ENCODE measurements at regions not wholly inside any gene's neighbourhood (a gene's known extent, or its start where the extent isn't known, plus 50 kb on each side); places are given as distances from the start of the nearest gene placed in this dataset.

DNA sequence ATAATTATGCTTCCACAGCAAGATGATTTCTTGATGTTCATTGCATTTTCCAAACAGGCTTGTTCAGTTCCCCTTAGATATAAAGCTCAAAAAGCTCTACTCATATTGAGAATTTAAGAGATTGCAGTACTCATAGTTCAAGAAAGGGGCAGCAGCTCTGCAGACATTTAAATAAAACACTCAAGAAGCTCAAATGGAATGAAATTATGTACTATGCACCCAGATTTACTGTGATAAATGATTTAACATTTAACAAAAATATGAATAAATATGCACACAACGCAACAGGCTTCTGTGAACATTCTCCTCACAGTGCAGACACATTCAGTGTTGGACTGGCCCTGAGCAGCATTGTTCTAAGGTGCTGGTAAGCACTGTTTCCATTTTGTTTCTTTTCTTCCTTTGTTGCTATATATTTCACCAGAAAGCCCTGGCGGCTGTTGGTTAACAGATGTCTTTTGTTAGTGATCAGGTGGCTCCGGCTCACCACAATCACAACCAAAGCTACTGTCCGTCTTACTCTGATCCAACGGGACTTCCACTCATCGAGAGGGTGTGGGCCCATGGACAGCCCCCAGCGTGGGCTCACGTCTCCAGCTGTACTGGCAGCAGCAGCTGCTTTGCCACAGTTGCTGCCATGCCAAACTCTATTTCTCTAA lies 1440.3 kb downstream of the NCAM2 start:
- Histone ChIP-seq H3K9ac (ENCODE audit: low read length) (no peak overlapping the region), H3K79me2 (ENCODE audit: low read length) (no peaks in the 10 kb centered on the region), H3K9me2 (replicated peaks; ENCODE audit: insufficient read depth, low read length) (no peaks in the 10 kb centered on the region), H3K27ac (ENCODE audit: low read length) (no peak overlapping the region), H3K27me3 (ENCODE audit: low read length) (no peaks in the 10 kb centered on the region), H3K4me1 (ENCODE audit: low read length) (no peaks in the 10 kb centered on the region), H4K20me1 (ENCODE audit: insufficient read depth, low read depth, low read length) (no peaks in the 10 kb centered on the region), H3K9me3 (ENCODE audit: low read length) (peaks cover 30% of the 10 kb centered on the region), H2AFZ (ENCODE audit: low read length) (no peak overlapping the region), H3K4me3 (ENCODE audit: low read length) (no peak overlapping the region), H3K36me3 (ENCODE audit: insufficient read depth, low read length) (no peaks in the 10 kb centered on the region), H3K4me2 (ENCODE audit: low read depth, low read length, poor library complexity, severe bottlenecking) (no peak overlapping the region)
- no peak for DNase-seq

DNA sequence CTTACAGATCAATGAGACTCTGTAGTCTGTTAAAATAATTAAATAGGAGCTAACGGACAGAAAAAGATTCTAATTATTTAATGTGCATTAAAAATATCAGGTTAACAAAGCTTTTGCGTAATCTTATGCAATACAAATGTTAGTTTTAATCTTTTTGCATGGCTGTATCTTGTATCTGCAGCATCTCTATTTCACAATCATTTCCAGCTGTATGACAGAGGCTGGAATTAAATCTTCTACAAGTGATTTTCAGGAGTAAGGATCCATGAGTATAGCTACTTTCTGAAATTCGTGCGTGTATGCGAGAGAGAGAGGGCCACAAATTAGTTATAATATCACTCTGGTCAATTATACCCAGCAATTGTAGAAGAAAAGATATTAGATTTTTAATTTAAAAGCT lies 1446.8 kb downstream of the NCAM2 start:
- no peak overlapping the region for H3K4me3 ChIP-seq (ENCODE audit: low read length)
- peaks cover 23% of the 10 kb centered on the region for H3K9me3 ChIP-seq (ENCODE audit: low read length)
- no peak for DNase-seq
- no peaks in the 10 kb centered on the region for H4K20me1 ChIP-seq (ENCODE audit: insufficient read depth, low read depth, low read length)
- no peak overlapping the region for H2AFZ ChIP-seq (ENCODE audit: low read length)
- H3K36me3 ChIP-seq (ENCODE audit: insufficient read depth, low read length), result no peaks in the 10 kb centered on the region
- no peaks in the 10 kb centered on the region for H3K27me3 ChIP-seq (ENCODE audit: low read length)
- no peaks in the 10 kb centered on the region for H3K4me1 ChIP-seq (ENCODE audit: low read length)
- H3K9me2 ChIP-seq (replicated peaks; ENCODE audit: insufficient read depth, low read length), result no peaks in the 10 kb centered on the region
- H3K79me2 ChIP-seq (ENCODE audit: low read length), result no peaks in the 10 kb centered on the region
- no peak overlapping the region for H3K9ac ChIP-seq (ENCODE audit: low read length)
- no peak overlapping the region for H3K4me2 ChIP-seq (ENCODE audit: low read depth, low read length, poor library complexity, severe bottlenecking)
- H3K27ac ChIP-seq (ENCODE audit: low read length), result no peak overlapping the region

DNA sequence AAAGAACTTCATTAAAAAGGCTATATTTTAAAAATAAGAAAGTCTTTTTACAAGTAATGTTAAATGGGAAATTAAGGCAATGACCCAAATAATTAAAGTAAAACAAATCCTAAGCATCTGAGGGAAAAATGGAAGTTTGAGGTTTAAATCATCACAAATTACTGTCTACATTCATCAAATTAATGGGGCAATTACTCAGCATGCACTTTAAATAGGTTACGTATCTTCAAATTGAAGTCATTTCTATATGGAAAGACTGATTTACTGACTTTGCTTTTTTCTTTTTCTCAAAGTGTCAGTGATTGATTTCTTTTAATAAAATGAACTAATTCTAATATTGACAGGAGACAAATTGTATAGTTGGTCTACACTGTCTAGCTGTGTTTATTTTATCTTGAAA lies 1452.3 kb downstream of the NCAM2 start:
- Histone ChIP-seq H3K4me1 (ENCODE audit: low read length) (no peaks in the 10 kb centered on the region), H3K27ac (ENCODE audit: low read length) (no peak overlapping the region), H3K4me2 (ENCODE audit: low read depth, low read length, poor library complexity, severe bottlenecking) (no peak overlapping the region), H3K79me2 (ENCODE audit: low read length) (no peaks in the 10 kb centered on the region), H4K20me1 (ENCODE audit: insufficient read depth, low read depth, low read length) (no peaks in the 10 kb centered on the region), H3K9me3 (ENCODE audit: low read length) (peaks cover 38% of the 10 kb centered on the region), H3K4me3 (ENCODE audit: low read length) (no peak overlapping the region), H3K9ac (ENCODE audit: low read length) (no peak overlapping the region), H3K36me3 (ENCODE audit: insufficient read depth, low read length) (no peaks in the 10 kb centered on the region), H3K9me2 (replicated peaks; ENCODE audit: insufficient read depth, low read length) (no peaks in the 10 kb centered on the region), H2AFZ (ENCODE audit: low read length) (no peak overlapping the region), H3K27me3 (ENCODE audit: low read length) (no peaks in the 10 kb centered on the region)
- no peak for DNase-seq

DNA sequence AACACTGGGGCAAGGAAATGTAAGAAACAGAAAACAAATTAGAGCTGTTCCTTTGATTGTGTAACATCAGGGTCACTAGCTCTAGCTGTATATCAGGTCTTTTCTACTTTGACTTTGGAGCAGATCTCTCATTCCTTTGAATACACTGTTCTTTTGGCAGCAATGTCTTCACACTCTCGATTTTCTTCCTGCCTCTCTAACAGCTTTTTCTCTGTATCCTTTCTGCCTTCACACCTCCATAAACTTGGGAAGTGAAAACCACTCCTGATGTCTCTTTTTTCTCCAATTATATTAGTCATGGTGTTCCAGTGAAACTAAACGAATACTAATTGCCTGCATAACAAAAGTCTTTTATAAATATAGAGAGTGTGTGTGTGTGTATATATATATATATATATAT lies 1458.0 kb downstream of the NCAM2 start:
- H4K20me1 ChIP-seq (ENCODE audit: insufficient read depth, low read depth, low read length), result no peaks in the 10 kb centered on the region
- no peak overlapping the region for H3K9ac ChIP-seq (ENCODE audit: low read length)
- no peak overlapping the region for H3K27ac ChIP-seq (ENCODE audit: low read length)
- no peaks in the 10 kb centered on the region for H3K9me2 ChIP-seq (replicated peaks; ENCODE audit: insufficient read depth, low read length)
- H2AFZ ChIP-seq (ENCODE audit: low read length), result no peak overlapping the region
- H3K79me2 ChIP-seq (ENCODE audit: low read length), result no peaks in the 10 kb centered on the region
- no peaks in the 10 kb centered on the region for H3K36me3 ChIP-seq (ENCODE audit: insufficient read depth, low read length)
- H3K9me3 ChIP-seq (ENCODE audit: low read length), result peaks cover 56% of the 10 kb centered on the region
- H3K4me3 ChIP-seq (ENCODE audit: low read length), result no peak overlapping the region
- no peaks in the 10 kb centered on the region for H3K4me1 ChIP-seq (ENCODE audit: low read length)
- no peak overlapping the region for H3K4me2 ChIP-seq (ENCODE audit: low read depth, low read length, poor library complexity, severe bottlenecking)
- no peak for DNase-seq
- no peaks in the 10 kb centered on the region for H3K27me3 ChIP-seq (ENCODE audit: low read length)

DNA sequence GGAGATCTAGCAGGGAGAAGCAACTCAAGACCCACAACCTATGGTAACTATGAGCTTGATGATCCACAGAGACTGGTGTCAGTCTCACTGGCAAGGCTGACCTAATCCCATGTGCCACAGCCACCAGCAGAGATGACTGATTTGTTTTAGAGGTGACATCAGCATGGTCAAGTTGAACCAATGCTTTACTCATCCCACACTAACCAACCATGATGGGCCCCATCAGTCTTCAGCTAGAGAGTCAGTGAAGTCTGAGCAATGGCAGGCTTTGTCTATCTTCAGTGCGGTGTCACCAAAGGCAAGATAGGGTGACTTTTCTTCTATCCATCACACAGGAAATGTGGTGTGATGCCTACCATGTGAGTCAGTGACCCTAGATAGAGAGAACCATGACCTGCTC lies 1470.7 kb downstream of the NCAM2 start:
- H3K9ac ChIP-seq (ENCODE audit: low read length), result no peak overlapping the region
- H3K79me2 ChIP-seq (ENCODE audit: low read length), result no peaks in the 10 kb centered on the region
- no peaks in the 10 kb centered on the region for H4K20me1 ChIP-seq (ENCODE audit: insufficient read depth, low read depth, low read length)
- no peaks in the 10 kb centered on the region for H3K27me3 ChIP-seq (ENCODE audit: low read length)
- no peak overlapping the region for H2AFZ ChIP-seq (ENCODE audit: low read length)
- DNase-seq, result no peak
- peaks cover 55% of the 10 kb centered on the region for H3K9me3 ChIP-seq (ENCODE audit: low read length)
- no peak overlapping the region for H3K4me2 ChIP-seq (ENCODE audit: low read depth, low read length, poor library complexity, severe bottlenecking)
- H3K36me3 ChIP-seq (ENCODE audit: insufficient read depth, low read length), result no peaks in the 10 kb centered on the region
- no peaks in the 10 kb centered on the region for H3K4me1 ChIP-seq (ENCODE audit: low read length)
- no peaks in the 10 kb centered on the region for H3K9me2 ChIP-seq (replicated peaks; ENCODE audit: insufficient read depth, low read length)
- H3K27ac ChIP-seq (ENCODE audit: low read length), result no peak overlapping the region
- H3K4me3 ChIP-seq (ENCODE audit: low read length), result no peak overlapping the region

DNA sequence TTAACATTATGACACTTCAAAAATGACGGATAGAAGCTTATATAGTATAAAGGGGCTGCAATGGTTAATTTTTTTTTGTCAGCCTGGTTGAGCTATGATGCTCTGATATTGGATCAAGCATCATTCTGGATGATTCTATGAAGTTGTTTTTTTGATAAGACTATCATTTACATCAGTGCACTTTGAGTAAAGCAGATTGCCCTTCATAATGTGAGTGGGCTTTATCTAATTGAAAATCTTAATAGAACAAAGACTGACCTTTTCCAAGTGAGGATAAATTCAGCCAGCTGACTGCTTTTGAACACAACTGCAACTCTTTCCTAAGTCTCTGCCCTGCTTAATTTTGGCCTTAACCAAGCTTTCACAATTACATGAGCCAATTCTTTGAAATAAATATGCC lies 1476.2 kb downstream of the NCAM2 start:
- H3K36me3 ChIP-seq (ENCODE audit: insufficient read depth, low read length), result no peaks in the 10 kb centered on the region
- H3K9me2 ChIP-seq (replicated peaks; ENCODE audit: insufficient read depth, low read length), result no peaks in the 10 kb centered on the region
- H3K9me3 ChIP-seq (ENCODE audit: low read length), result peaks cover 53% of the 10 kb centered on the region
- H3K4me3 ChIP-seq (ENCODE audit: low read length), result no peak overlapping the region
- H3K4me1 ChIP-seq (ENCODE audit: low read length), result no peaks in the 10 kb centered on the region
- H4K20me1 ChIP-seq (ENCODE audit: insufficient read depth, low read depth, low read length), result no peaks in the 10 kb centered on the region
- H2AFZ ChIP-seq (ENCODE audit: low read length), result no peak overlapping the region
- H3K27me3 ChIP-seq (ENCODE audit: low read length), result no peaks in the 10 kb centered on the region
- H3K9ac ChIP-seq (ENCODE audit: low read length), result no peak overlapping the region
- no peak overlapping the region for H3K27ac ChIP-seq (ENCODE audit: low read length)
- no peak for DNase-seq
- no peak overlapping the region for H3K4me2 ChIP-seq (ENCODE audit: low read depth, low read length, poor library complexity, severe bottlenecking)
- H3K79me2 ChIP-seq (ENCODE audit: low read length), result no peaks in the 10 kb centered on the region

DNA sequence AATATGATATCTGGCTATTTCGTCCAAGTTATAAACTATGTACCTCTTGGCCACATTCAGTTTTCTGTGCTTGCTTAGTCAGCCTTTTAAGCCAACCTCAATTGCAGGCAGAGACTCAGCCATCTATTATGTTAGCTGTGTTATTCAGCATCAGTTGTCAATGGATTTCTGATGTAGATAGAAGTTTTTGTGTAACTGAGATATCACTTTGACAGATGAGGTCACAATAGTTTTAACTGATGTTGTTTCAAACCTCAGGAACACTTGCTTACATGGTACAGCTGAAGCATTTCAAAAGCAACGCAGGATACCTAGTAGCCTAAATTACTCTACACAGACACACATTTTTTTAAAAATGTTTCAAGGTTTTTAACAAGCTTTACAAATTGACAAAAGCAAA lies 1478.0 kb downstream of the NCAM2 start:
- Histone ChIP-seq H3K4me1 (ENCODE audit: low read length) (no peaks in the 10 kb centered on the region), H3K27ac (ENCODE audit: low read length) (no peak overlapping the region), H2AFZ (ENCODE audit: low read length) (no peak overlapping the region), H3K4me2 (ENCODE audit: low read depth, low read length, poor library complexity, severe bottlenecking) (no peak overlapping the region), H3K4me3 (ENCODE audit: low read length) (no peak overlapping the region), H3K9me2 (replicated peaks; ENCODE audit: insufficient read depth, low read length) (no peaks in the 10 kb centered on the region), H3K36me3 (ENCODE audit: insufficient read depth, low read length) (no peaks in the 10 kb centered on the region), H4K20me1 (ENCODE audit: insufficient read depth, low read depth, low read length) (no peaks in the 10 kb centered on the region), H3K9ac (ENCODE audit: low read length) (no peak overlapping the region), H3K79me2 (ENCODE audit: low read length) (no peaks in the 10 kb centered on the region), H3K9me3 (ENCODE audit: low read length) (peaks cover 54% of the 10 kb centered on the region), H3K27me3 (ENCODE audit: low read length) (no peaks in the 10 kb centered on the region)
- no peak for DNase-seq

DNA sequence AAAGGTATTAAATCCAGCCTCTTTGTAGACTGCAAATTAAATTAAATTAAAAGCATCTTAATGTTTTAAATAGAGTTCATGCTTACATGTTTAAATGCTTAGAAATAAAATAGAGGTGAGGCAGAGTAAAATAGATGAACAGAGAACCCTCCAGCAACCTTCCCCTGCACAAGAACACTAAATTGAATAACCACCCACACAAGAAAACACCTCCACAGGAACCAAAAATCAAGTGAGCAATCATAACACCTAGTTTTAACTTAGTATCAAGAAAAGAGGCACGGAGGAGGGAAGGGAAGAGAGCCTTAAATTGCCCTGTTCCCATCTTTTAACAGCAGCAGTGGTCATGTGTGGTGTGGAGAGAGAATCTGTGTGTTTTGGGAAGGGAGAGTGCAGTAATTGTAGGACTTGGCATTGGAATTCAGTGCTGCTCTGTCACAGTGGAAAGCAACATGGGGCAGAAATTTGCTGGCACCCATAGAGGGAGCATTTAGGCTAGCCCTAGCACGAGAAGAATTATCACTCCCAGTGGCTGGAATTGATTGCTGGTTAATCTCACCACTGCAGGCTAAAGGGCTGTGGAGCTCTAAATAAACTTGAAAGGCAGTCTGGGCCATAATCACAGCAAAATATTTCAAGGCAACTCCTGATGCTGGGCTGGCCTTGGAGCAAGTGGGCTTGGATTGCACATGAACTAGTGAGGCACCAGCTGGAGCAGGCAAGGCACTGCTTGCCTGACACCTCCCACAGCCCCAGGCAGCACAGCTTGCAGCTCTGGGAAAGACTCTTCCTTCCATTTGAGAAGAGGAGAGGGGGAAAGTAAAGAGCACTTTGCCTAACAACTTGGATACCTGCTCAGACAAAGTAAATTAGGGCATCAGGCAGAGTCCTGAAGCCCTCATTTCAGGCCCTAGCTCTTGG lies 1478.8 kb downstream of the NCAM2 start:
- no peak overlapping the region for H3K4me2 ChIP-seq (ENCODE audit: low read depth, low read length, poor library complexity, severe bottlenecking)
- no peak overlapping the region for H2AFZ ChIP-seq (ENCODE audit: low read length)
- no peak overlapping the region for H3K27ac ChIP-seq (ENCODE audit: low read length)
- DNase-seq, result no peak
- no peak overlapping the region for H3K9ac ChIP-seq (ENCODE audit: low read length)
- no peaks in the 10 kb centered on the region for H3K4me1 ChIP-seq (ENCODE audit: low read length)
- no peaks in the 10 kb centered on the region for H3K36me3 ChIP-seq (ENCODE audit: insufficient read depth, low read length)
- no peak overlapping the region for H3K4me3 ChIP-seq (ENCODE audit: low read length)
- H3K9me2 ChIP-seq (replicated peaks; ENCODE audit: insufficient read depth, low read length), result no peaks in the 10 kb centered on the region
- no peaks in the 10 kb centered on the region for H3K79me2 ChIP-seq (ENCODE audit: low read length)
- no peaks in the 10 kb centered on the region for H3K27me3 ChIP-seq (ENCODE audit: low read length)
- no peaks in the 10 kb centered on the region for H4K20me1 ChIP-seq (ENCODE audit: insufficient read depth, low read depth, low read length)
- peaks cover 50% of the 10 kb centered on the region for H3K9me3 ChIP-seq (ENCODE audit: low read length)

All from Karpas-422 (cell line).